Panc1 (cell line): ENCODE measurements at regions not wholly inside any gene's neighbourhood (a gene's known extent, or its start where the extent isn't known, plus 50 kb on each side); places are given as distances from the start of the nearest gene placed in this dataset.

Experiments used
- ATAC-seq: fragments of 200-7000 bp; cut with Tn5 transposase; 2 replicates; pipeline ENCODE4 v1.9.1; 2020; ENCODE audit warnings: mild to moderate bottlenecking, moderate library complexity
- BruUV-seq: library from RNA; stranded (reverse); fragments of 400-500 nt; replicated peaks from 2 replicates; lab custom pipeline; 2021; lab: Mats Ljungman, UMichigan
- CTCF ChIA-PET: fragments of 300-600 bp; sonication (Branson Sonifier 250); formaldehyde crosslinking; loops from one replicate; lab custom pipeline; 2022; ENCODE audit warnings: antibody characterized with exemption; lab: Charles Lee
- POLR2A ChIA-PET: fragments of 300-600 bp; sonication (Branson Sonifier 250); formaldehyde crosslinking; loops from one replicate; lab custom pipeline; 2022; ENCODE audit warnings: antibody characterized with exemption; lab: Charles Lee
- DNase-seq: peaks from one replicate; pipeline ENCODE4 v3.0.0-alpha.2; 2010; ENCODE audit warnings: low read depth, low spot score
- H3K27ac ChIP-seq: 2 replicates; pipeline ENCODE4 v1.5.1; 2011; ENCODE audit warnings: mild to moderate bottlenecking, low read length, inconsistent platforms
- H3K27me3 ChIP-seq: fragments of 200-500 bp; sonication (Bioruptor generic); 2 replicates; pipeline ENCODE4 v1.6.0; 2014; ENCODE audit warnings: low read length, inconsistent platforms; ENCODE audit not compliant: control insufficient read depth, insufficient read depth
- H3K36me3 ChIP-seq: fragments of 200-500 bp; sonication (Bioruptor generic); 2 replicates; pipeline ENCODE4 v1.5.1; 2014; ENCODE audit warnings: inconsistent platforms, mild to moderate bottlenecking, low read length, moderate library complexity; ENCODE audit not compliant: control insufficient read depth, insufficient read depth
- H3K4me1 ChIP-seq: 2 replicates; pipeline ENCODE4 v1.5.1; 2011; ENCODE audit warnings: inconsistent platforms, mild to moderate bottlenecking, low read length, moderate library complexity; ENCODE audit not compliant: control insufficient read depth, insufficient read depth
- H3K4me3 ChIP-seq, 2 experiments: 2 replicates each; pipeline ENCODE4 v1.5.1; 2011 to 2012; ENCODE audit warnings: low read depth in 2 of 2, low read length in 2 of 2, mild to moderate bottlenecking in 2 of 2, inconsistent platforms in 1 of 2, moderate library complexity in 1 of 2
- H3K9me3 ChIP-seq: fragments of 200-500 bp; sonication (Bioruptor generic); 2 replicates; pipeline ENCODE4 v1.5.1; 2014; ENCODE audit warnings: low read depth, mild to moderate bottlenecking, inconsistent platforms, low read length, moderate library complexity; ENCODE audit not compliant: control insufficient read depth, insufficient read depth
- CTCF ChIP-seq: fragments of 450-650 bp; IDR thresholded peaks from 2 replicates; pipeline ENCODE4 v1.5.1; 2017; ENCODE audit warnings: mild to moderate bottlenecking
- POLR2AphosphoS5 ChIP-seq: IDR thresholded peaks from 2 replicates; pipeline ENCODE4 v1.6.1; 2012; ENCODE audit warnings: mild to moderate bottlenecking, low read depth, low read length, moderate library complexity
- REST ChIP-seq, 2 experiments: IDR thresholded peaks; 2 replicates each; pipeline ENCODE4 v1.6.1; 2011 to 2012; ENCODE audit warnings: low read depth in 2 of 2, control low read depth in 1 of 2, low read length in 1 of 2, mild to moderate bottlenecking in 1 of 2, moderate library complexity in 1 of 2; ENCODE audit not compliant: insufficient read depth in 1 of 2
- SIN3A ChIP-seq: IDR thresholded peaks from 2 replicates; pipeline ENCODE4 v1.6.1; 2012; ENCODE audit warnings: low read depth, mild to moderate bottlenecking, low read length, moderate library complexity, borderline replicate concordance; ENCODE audit not compliant: insufficient read depth
- TCF7L2 ChIP-seq: IDR thresholded peaks from 2 replicates; pipeline ENCODE4 v1.6.1; 2011; ENCODE audit warnings: mild to moderate bottlenecking, low read depth, low read length, inconsistent platforms
- in situ Hi-C: cut with HindIII; loops from 2 replicates; pipeline ENCODE4 v1.10.0; 2016; ENCODE audit warnings: low sequenced_read_pairs, low pct_unique_long_range_greater_than_20kb
- intact Hi-C: fragments of 100-400 bp; cut with micrococcal nuclease; formaldehyde crosslinking; loops from one replicate; pipeline ENCODE4 v1.10.0; 2022; ENCODE audit not compliant: unreplicated experiment

GRCh38 chr10:33497338-33497737 lies 162.9 kb upstream of the NRP1 start:
- no peak for ATAC-seq
- in situ Hi-C loops = no loop called here
- ChIA-PET POLR2A (interaction anchor here (0.6 kb wide), 1 partner anchor 275 kb away, joined by 4 read pairs; no protein-coding TSS in a partner anchor), CTCF (no interaction called here)
- TF ChIP-seq REST (IDR thresholded peaks at IDR 0.05; ENCODE audit: insufficient read depth in 1 of 2, low read depth in 2 of 2, low read length in 1 of 2) = no peak
- no peak for TF ChIP-seq TCF7L2
- no peak for TF ChIP-seq SIN3A
- TF ChIP-seq POLR2AphosphoS5 = no peak
- no peak for TF ChIP-seq CTCF
- no peak for DNase-seq
- Histone ChIP-seq H3K4me3 (no peak overlapping the region), H3K27me3 (no peaks in the 10 kb centered on the region), H3K27ac (no peak overlapping the region), H3K9me3 (no peaks in the 10 kb centered on the region), H3K4me1 (no peaks in the 10 kb centered on the region), H3K36me3 (no peaks in the 10 kb centered on the region)
- BruUV-seq = no TSS peak
- intact Hi-C loops = no loop called here

DNA sequence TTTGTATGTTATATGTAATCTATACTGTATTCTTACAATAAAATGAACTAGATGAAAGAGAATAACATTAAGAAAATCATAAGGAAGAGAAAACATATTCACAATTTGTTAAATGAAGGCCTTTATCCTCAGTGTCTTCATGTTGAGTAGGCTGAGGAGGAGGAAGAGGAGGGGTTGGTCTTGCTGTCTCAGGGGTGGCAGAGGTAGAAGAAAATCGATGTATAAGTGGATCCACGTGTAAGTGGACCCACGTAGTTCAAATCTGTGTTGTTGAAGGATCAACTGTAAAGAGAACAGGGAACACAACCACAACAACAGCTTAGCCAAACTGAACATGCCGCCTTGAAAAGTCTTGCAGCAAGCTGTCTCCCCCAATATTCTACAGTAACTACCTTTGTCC lies 161.6 kb upstream of the NRP1 start:
- CTCF ChIA-PET = no interaction called here
- in situ Hi-C loops = no loop called here
- ATAC-seq (no peak), DNase-seq (no peak)
- Histone ChIP-seq H3K9me3 (no peaks in the 10 kb centered on the region), H3K36me3 (no peaks in the 10 kb centered on the region), H3K27ac (no peak overlapping the region), H3K27me3 (no peaks in the 10 kb centered on the region), H3K4me1 (no peaks in the 10 kb centered on the region), H3K4me3 (no peak overlapping the region)
- no TSS peak for BruUV-seq
- intact Hi-C loops = no loop called here
- TF ChIP-seq CTCF = no peak
- TF ChIP-seq TCF7L2 = no peak
- TF ChIP-seq SIN3A = no peak
- TF ChIP-seq POLR2AphosphoS5 = no peak
- TF ChIP-seq REST (IDR thresholded peaks at IDR 0.05; ENCODE audit: insufficient read depth in 1 of 2, low read depth in 2 of 2, low read length in 1 of 2) = no peak
- POLR2A ChIA-PET = no interaction called here
